ENCODE measurements at regions not wholly inside any gene's neighbourhood (a gene's known extent, or its start where the extent isn't known, plus 50 kb on each side); places are given as distances from the start of the nearest gene placed in this dataset.

GRCh38 chr3:189406148-189406547, 225.0 kb upstream of the TP63 start (continued):
- no peak for TF ChIP-seq ZNF780A (CRISPR knock-in tag; IDR thresholded peaks at IDR 0.05)
- no peak for TF ChIP-seq GATA2 (CRISPR knock-in tag; IDR thresholded peaks at IDR 0.05)
- no peak for TF ChIP-seq IRF2 (CRISPR knock-in tag; IDR thresholded peaks at IDR 0.05)
- no peak for TF ChIP-seq JUND (IDR thresholded peaks at IDR 0.05; ENCODE audit: borderline replicate concordance, low read depth, low read length)
- TF ChIP-seq JUND (tag; IDR thresholded peaks at IDR 0.05; ENCODE audit: borderline replicate concordance, low read depth, low read length), result no peak
- no peak for TF ChIP-seq ADNP (tag; IDR thresholded peaks at IDR 0.05)
- no peak for TF ChIP-seq ELF4 (CRISPR knock-in tag; IDR thresholded peaks at IDR 0.05)
- TF ChIP-seq MLLT1 (IDR thresholded peaks at IDR 0.05), result no peak
- no peak for TF ChIP-seq CHD7 (IDR thresholded peaks at IDR 0.05; ENCODE audit: low read depth, low read length)

All from K562 (cell line).